HG03469 (cell line): ENCODE measurements at regions not wholly inside any gene's neighbourhood (a gene's known extent, or its start where the extent isn't known, plus 50 kb on each side); places are given as distances from the start of the nearest gene placed in this dataset.

ENCODE experiments used
- ATAC-seq: cut with Tn5 transposase; IDR thresholded peaks from one replicate; pipeline ENCODE4 v1.9.1; 2021; ENCODE audit warnings: mild to moderate bottlenecking, moderate library complexity, moderate number of reproducible peaks; ENCODE audit not compliant: unreplicated experiment

GRCh38 chr6:14250573-14250972 lies 133.0 kb downstream of the CD83 start:
- no peak for ATAC-seq

DNA sequence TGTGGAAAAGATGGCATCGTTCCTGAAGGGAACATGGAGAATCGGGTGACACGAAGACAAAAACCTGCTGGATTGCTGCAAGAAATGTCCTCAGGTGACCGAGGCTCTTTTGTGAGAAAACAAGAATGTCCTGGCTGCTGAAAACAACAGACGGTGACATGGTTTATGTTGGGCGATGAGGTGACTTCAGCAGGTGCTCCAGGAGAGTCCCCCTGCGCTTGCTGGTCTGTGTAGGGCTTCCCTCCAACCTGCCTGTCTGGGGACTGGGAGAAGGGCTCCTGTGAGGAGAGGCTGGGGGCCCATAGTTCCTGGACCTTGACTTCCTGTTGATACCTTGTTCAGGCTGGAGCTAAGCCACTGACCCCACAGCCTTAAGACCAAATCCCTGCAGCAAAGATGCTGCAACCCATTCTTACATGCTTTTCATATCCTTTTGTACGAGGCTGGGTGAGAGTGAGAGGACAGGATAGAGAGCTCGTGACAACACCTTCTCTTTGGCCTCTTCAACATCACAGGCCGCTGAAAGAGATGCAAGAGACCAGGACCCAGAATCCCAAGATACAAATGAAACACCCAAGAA lies 134.8 kb downstream of the CD83 start:
- no peak for ATAC-seq

DNA sequence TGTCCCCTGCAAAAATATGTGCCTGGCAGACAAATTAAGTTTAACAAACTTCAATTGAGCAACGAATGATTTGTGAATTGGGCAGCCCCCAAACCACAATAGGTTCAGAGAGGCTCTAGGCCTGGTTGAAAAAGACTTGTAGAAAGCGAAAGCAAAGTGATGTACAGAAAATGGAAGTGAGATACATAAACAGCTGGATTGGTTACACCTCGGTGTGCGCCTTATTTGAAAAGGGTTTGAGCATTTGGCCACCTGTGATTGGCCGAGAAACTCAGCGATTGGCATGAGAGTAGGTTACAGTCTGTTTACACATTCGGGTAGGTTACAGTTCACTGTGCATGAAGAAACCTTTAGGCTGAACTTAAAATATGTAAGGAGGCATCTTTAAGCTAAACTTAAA lies 136.9 kb downstream of the CD83 start:
- peak; percentile 64 for ATAC-seq

DNA sequence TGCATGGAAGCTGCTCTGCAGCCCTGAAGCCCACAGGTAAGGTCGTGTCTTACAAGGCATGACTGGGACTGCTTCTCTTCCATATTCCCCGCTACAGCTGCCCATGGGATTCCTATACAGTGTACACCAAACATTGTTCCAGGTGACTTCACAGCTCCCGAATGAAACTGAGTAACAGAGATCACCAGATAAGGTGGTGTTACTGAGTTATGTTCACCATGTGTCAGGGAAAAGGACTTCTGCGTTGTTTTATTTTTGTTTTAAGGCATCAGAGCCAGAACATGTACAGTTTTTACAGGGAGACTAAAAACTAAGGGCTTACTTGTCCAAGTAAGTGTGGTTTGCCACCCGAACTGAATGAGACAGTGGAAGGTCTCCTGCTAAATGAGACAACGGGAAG lies 138.3 kb downstream of the CD83 start:
- ATAC-seq = no peak

DNA sequence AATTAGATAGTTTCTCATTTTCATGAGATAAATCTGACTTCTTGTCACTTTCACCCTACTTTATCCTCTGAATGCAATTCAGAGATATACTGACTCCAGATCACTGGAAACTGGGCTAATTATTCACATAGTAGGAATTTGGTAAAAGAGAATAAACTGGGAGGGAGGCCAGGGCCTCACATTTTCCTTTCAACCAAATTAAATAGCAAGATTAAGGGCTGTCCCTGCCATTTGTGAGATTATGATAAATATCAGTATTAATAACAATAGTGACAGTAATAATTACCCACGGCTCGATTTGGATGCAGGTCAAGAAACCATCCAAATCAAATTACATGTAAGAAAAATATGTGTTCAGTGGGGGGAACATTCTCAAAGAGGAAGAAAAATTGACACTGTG lies 140.5 kb downstream of the CD83 start:
- ATAC-seq = no peak

DNA sequence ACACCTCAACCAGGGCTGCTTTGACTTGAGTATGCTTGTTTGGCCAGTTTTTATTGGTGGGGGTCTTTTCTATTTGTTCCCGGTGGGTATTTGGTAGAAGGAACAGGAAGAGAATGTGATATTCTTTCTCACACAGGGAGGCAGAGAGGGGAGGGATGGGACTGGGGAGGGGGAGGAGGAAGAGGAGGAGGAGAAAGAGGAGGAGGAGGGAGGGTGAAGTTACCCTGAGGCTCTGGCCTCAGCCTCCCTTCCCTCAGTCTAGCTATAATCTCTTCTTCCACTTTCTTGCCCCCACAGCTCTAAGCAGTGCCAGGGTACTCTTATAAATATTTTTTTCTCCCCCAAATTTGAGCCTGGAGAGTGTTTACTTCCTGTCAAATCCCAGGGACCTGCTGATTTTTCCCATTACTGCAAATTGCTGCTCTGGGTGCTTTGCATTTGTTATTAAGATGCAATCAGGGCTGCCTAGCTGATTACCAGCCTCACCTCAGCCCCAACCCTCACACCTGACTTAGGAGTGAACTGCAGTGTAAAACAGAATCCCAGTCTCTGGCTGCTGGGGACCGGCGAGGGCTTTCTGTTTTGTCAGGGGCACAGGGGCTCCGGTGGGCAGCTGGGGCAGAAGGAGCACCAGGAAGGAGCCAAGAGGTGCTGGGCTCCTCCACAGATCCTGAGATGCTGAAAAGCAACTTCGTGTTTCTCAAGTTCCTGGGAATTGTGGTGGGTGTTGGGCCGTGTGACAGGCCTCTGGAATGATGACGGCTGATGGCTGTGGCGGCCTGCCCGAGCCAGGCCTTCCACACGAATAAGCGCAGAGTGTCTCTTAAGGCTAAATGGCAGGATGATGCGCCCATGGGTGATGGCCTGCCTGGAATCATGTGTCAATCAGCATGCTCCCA lies 141.4 kb downstream of the CD83 start:
- no peak for ATAC-seq

- ATAC-seq = no peak
Measured at GRCh38 chr6:14259594-14260152, 142.1 kb downstream of the CD83 start.

DNA sequence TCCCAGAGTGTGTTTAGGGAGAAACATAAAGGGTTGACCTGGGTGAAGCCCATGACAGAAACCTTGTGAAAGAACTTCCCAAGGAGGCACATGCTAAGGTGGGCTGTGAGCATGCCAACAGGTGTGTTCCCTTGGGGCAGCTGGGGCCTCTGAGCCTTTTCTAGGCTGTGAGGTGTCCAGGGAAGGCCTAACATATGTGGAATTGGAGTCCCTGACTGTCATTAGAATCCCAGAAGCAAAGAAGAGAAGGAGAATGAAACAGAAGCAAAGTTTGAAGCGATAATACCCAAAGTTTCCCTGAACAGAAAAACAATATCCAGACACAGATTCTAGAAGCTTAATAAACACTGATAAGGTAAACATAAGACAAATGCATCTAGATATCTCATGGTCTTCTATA lies 143.3 kb downstream of the CD83 start:
- ATAC-seq = no peak

- no peak for ATAC-seq
Measured at GRCh38 chr6:14263881-14264424, 146.4 kb downstream of the CD83 start.

DNA sequence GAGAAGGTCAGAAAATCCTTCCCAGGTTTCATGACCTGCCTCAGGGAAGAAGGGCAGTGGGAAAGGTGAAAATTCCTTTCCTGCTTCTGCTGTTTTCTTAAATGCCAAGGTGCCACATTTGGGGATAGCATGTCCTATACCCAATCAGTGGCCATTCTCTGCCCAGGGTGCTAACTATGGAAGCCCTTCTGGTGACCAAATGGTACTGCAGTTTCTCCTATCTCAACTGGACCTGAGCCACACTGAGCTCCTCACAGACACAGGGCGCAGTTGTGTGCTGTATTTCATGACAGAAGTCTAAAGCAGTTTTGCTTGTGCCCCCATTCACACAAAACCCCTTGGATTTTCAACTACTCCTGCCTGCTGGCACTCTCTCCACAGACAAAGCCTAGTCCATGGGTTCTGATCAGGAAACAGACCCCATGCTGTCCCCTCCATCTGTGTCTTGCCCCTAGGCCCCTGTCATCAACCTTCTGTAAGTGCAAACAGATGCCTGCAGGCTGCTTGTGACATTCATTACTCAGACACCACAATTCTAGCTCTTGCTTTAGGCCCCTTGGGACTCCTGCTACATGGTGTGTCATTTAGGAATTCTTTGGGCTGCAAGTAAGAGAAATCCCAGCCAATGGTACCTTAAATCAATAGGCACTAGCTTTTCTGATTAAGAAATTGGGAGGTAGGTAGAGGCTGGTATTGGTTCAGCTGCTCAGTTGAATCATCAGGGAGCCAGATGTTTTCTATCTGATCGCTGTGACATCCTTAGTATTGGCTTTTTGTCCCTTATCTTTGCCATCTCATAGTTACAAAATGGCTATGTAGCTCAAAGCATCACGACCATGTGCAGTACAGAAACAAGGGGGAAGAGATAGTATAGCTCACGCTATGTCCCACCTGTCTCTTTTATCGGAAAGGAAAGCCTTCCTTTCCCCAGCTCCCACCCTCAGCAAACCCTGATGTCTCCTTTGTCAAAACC lies 147.8 kb downstream of the CD83 start:
- no peak for ATAC-seq

- no peak for ATAC-seq
Measured at GRCh38 chr6:14266266-14266665, 148.7 kb downstream of the CD83 start.

- ATAC-seq = no peak
Measured at GRCh38 chr6:14267885-14268660, 150.5 kb downstream of the CD83 start.

DNA sequence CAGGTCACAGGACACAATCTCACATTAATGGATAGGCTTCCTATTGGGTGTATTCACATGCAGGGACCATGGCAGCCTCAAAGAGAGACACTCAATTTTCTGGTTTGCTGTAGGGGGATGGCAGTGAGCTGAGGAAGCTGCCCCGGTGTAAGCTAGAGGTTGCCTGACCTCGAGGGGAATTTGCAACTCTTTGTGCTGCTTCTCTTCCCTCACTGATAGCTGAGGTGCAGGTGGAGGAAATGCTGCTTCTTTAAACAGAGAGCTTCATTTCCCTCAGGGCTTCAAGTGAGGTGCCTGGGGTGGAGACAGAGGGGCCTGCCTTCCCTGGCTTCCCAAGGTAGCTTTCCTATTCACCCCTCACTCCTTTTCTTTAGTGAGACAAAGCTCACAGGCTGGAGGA lies 151.9 kb downstream of the CD83 start:
- ATAC-seq = no peak

DNA sequence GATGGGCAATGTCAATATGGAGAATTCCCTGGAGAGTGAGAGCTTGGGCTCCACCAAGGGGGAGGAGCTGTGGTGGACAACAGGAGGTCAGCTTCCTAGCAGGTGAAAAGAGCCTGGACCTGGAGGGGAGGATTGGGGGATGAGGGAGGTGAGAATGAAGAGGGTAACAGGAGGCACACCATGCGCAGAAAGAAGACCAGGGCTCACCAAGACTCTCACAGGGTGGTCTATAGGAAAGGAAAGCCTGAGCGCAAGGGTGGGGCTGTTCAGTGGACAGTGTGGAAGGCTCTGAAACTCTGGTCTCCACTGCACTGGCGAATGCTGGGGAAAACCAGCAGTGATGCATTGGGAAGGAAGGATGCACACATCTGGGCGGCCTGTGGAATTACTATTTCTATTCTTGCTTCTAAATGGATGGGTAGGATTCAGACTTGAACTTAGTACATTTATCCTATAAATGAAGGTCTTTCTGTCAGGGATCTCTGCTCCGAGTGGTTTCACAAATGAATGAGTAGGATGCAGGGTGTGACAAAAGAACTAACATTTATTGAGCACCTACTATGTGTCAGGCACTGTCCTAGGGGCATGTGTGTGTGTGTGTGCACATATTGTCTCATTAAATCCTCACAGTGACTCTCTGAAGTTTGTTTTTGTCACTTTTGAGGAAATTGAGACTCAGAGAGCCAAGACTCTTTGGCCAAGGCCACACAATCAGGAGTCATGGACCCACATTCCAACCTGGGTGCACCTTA lies 152.7 kb downstream of the CD83 start:
- no peak for ATAC-seq

- no peak for ATAC-seq
Measured at GRCh38 chr6:14270925-14271788, 153.6 kb downstream of the CD83 start.

GRCh38 chr6:14271789-14272736 lies 154.5 kb downstream of the CD83 start:
- ATAC-seq = no peak

GRCh38 chr6:14272737-14273085 lies 155.1 kb downstream of the CD83 start:
- ATAC-seq = no peak
